Activated B cell treated with CpG ODN at 0.5 μM for 24 hours (primary cell): ENCODE measurements at regions not wholly inside any gene's neighbourhood (a gene's known extent, or its start where the extent isn't known, plus 50 kb on each side); places are given as distances from the start of the nearest gene placed in this dataset.

ENCODE experiments used
- ATAC-seq: fragments of 200-7000 bp; cut with Tn5 transposase; one replicate; pipeline ENCODE4 v1.10.0; 2021; ENCODE audit warnings: low read depth, mild to moderate bottlenecking, moderate library complexity
- CTCF ChIA-PET: fragments of 350-600 bp; sonication (Branson Sonifier 250); formaldehyde crosslinking; loops from one replicate; lab custom pipeline; 2021; ENCODE audit warnings: antibody characterized with exemption; lab: Charles Lee
- POLR2A ChIA-PET: fragments of 350-600 bp; sonication (Branson Sonifier 250); formaldehyde crosslinking; loops from one replicate; lab custom pipeline; 2021; ENCODE audit warnings: antibody characterized with exemption; lab: Charles Lee
- DNase-seq: peaks from one replicate; pipeline ENCODE4 v3.0.0; 2022
- H3K27ac Mint-ChIP-seq: one replicate; pipeline ENCODE4 v1.8.0; 2020; ENCODE audit warnings: mixed read lengths
- H3K27me3 Mint-ChIP-seq: one replicate; pipeline ENCODE4 v1.8.0; 2021; ENCODE audit warnings: mixed read lengths
- H3K36me3 Mint-ChIP-seq: one replicate; pipeline ENCODE4 v1.8.0; 2021; ENCODE audit warnings: low read depth, mixed read lengths
- H3K4me1 Mint-ChIP-seq: one replicate; pipeline ENCODE4 v1.8.0; 2021; ENCODE audit warnings: mixed read lengths
- H3K4me3 Mint-ChIP-seq: one replicate; pipeline ENCODE4 v1.8.0; 2020; ENCODE audit warnings: mild to moderate bottlenecking, mixed read lengths
- H3K9me3 Mint-ChIP-seq: one replicate; pipeline ENCODE4 v1.8.0; 2020; ENCODE audit warnings: mixed read lengths
- CTCF ChIP-seq: fragments of 200-600 bp; IDR thresholded peaks from one replicate; pipeline ENCODE4 v1.8.0; 2022; ENCODE audit warnings: antibody characterized with exemption, mild to moderate bottlenecking
- intact Hi-C: fragments of 100-400 bp; cut with micrococcal nuclease; formaldehyde crosslinking; loops from one replicate; pipeline ENCODE4 v1.15.1; 2024

GRCh38 chr2:150392614-150393013 lies 94.9 kb downstream of the RND3 start:
- Mint-ChIP-seq H3K9me3 (peaks cover 5% of the 10 kb centered on the region), H3K4me1 (no peaks in the 10 kb centered on the region), H3K36me3 (no peaks in the 10 kb centered on the region), H3K4me3 (no peak overlapping the region), H3K27me3 (no peaks in the 10 kb centered on the region), H3K27ac (no peak overlapping the region)
- no peak for TF ChIP-seq CTCF
- DNase-seq (no peak), ATAC-seq (no peak)
- intact Hi-C loops = no loop called here
- POLR2A ChIA-PET = no interaction called here
- CTCF ChIA-PET = no interaction called here

- no peak for DNase-seq
- no peak for ATAC-seq
- Mint-ChIP-seq H3K27ac (no peak overlapping the region), H3K4me3 (no peak overlapping the region), H3K27me3 (no peaks in the 10 kb centered on the region), H3K36me3 (no peaks in the 10 kb centered on the region), H3K9me3 (peaks cover 2% of the 10 kb centered on the region), H3K4me1 (no peaks in the 10 kb centered on the region)
- ChIA-PET POLR2A (no interaction called here), CTCF (no interaction called here)
- no peak for TF ChIP-seq CTCF
- intact Hi-C loops = no loop called here
Observed at GRCh38 chr2:150391779-150392178, 95.7 kb downstream of the RND3 start.

GRCh38 chr2:150389447-150389846 lies 98.0 kb downstream of the RND3 start:
- Mint-ChIP-seq H3K4me3 (no peak overlapping the region), H3K27ac (no peak overlapping the region), H3K9me3 (peaks cover 11% of the 10 kb centered on the region), H3K4me1 (no peaks in the 10 kb centered on the region), H3K36me3 (no peaks in the 10 kb centered on the region), H3K27me3 (no peaks in the 10 kb centered on the region)
- ChIA-PET POLR2A (no interaction called here), CTCF (no interaction called here)
- intact Hi-C loops = no loop called here
- ATAC-seq (no peak), DNase-seq (no peak)
- TF ChIP-seq CTCF = no peak

GRCh38 chr2:150388289-150388625 lies 99.2 kb downstream of the RND3 start:
- no peaks in the 10 kb centered on the region for H3K4me1 Mint-ChIP-seq
- H3K4me3 Mint-ChIP-seq = no peak overlapping the region
- DNase-seq = no peak
- no peaks in the 10 kb centered on the region for H3K27me3 Mint-ChIP-seq
- no peak for TF ChIP-seq CTCF
- H3K9me3 Mint-ChIP-seq = peaks cover 14% of the 10 kb centered on the region
- CTCF ChIA-PET = no interaction called here
- H3K27ac Mint-ChIP-seq = no peak overlapping the region
- H3K36me3 Mint-ChIP-seq = no peaks in the 10 kb centered on the region
- POLR2A ChIA-PET = no interaction called here
- ATAC-seq = no peak
- intact Hi-C loops = no loop called here

GRCh38 chr2:150387586-150388288 lies 99.7 kb downstream of the RND3 start:
- no peak for ATAC-seq
- Mint-ChIP-seq H3K27ac (no peak overlapping the region), H3K36me3 (no peaks in the 10 kb centered on the region), H3K4me1 (no peaks in the 10 kb centered on the region), H3K27me3 (no peaks in the 10 kb centered on the region), H3K9me3 (peaks cover 17% of the 10 kb centered on the region), H3K4me3 (no peak overlapping the region)
- CTCF ChIA-PET = no interaction called here
- intact Hi-C loops = no loop called here
- POLR2A ChIA-PET = no interaction called here
- no peak for TF ChIP-seq CTCF
- no peak for DNase-seq
